Kidney epithelial cell (primary cell): ENCODE measurements at regions not wholly inside any gene's neighbourhood (a gene's known extent, or its start where the extent isn't known, plus 50 kb on each side); places are given as distances from the start of the nearest gene placed in this dataset.

Experiments
- DNase-seq: peaks from one replicate; pipeline ENCODE4 v3.0.0-alpha.2; 2010; ENCODE audit warnings: low read depth
- H3K27me3 ChIP-seq: 2 replicates; pipeline ENCODE4 v1.6.0; 2011; ENCODE audit warnings: low read length; ENCODE audit not compliant: control insufficient read depth, insufficient read depth
- H3K36me3 ChIP-seq: 2 replicates; pipeline ENCODE4 v1.5.1; 2011; ENCODE audit warnings: low read length; ENCODE audit not compliant: control insufficient read depth, insufficient read depth
- H3K4me3 ChIP-seq: 2 replicates; pipeline ENCODE4 v1.5.1; 2011; ENCODE audit warnings: low read depth, mild to moderate bottlenecking, control low read depth, low read length
- CTCF ChIP-seq: IDR thresholded peaks from 2 replicates; pipeline ENCODE4 v1.5.1; 2011; ENCODE audit warnings: mild to moderate bottlenecking, moderate library complexity, low read length, control low read depth, inconsistent platforms; ENCODE audit not compliant: insufficient read depth, poor library complexity, severe bottlenecking

- TF ChIP-seq CTCF = no peak
- Histone ChIP-seq H3K4me3 (no peak overlapping the region), H3K36me3 (no peaks in the 10 kb centered on the region), H3K27me3 (no peaks in the 10 kb centered on the region)
- no peak for DNase-seq
Observed at GRCh38 chr5:68964679-68965078, 129.1 kb upstream of the SLC30A5 start.

GRCh38 chr5:68965926-68966325 is 127.9 kb upstream of the SLC30A5 start:
- Histone ChIP-seq H3K36me3 (no peaks in the 10 kb centered on the region), H3K4me3 (no peak overlapping the region), H3K27me3 (no peaks in the 10 kb centered on the region)
- DNase-seq = no peak
- no peak for TF ChIP-seq CTCF

GRCh38 chr5:68966596-68966995 is 127.2 kb upstream of the SLC30A5 start:
- Histone ChIP-seq H3K4me3 (no peak overlapping the region), H3K36me3 (no peaks in the 10 kb centered on the region), H3K27me3 (no peaks in the 10 kb centered on the region)
- no peak for TF ChIP-seq CTCF
- no peak for DNase-seq

- no peaks in the 10 kb centered on the region for H3K27me3 ChIP-seq
- no peak overlapping the region for H3K4me3 ChIP-seq
- DNase-seq = no peak
- TF ChIP-seq CTCF = no peak
- no peaks in the 10 kb centered on the region for H3K36me3 ChIP-seq
Observed at GRCh38 chr5:68968429-68968828, 125.4 kb upstream of the SLC30A5 start.

GRCh38 chr5:68970617-68971016 is 123.2 kb upstream of the SLC30A5 start:
- no peaks in the 10 kb centered on the region for H3K27me3 ChIP-seq
- H3K36me3 ChIP-seq = no peaks in the 10 kb centered on the region
- DNase-seq = no peak
- TF ChIP-seq CTCF = no peak
- no peak overlapping the region for H3K4me3 ChIP-seq

GRCh38 chr5:68973696-68974095 is 120.1 kb upstream of the SLC30A5 start:
- Histone ChIP-seq H3K4me3 (no peak overlapping the region), H3K27me3 (no peaks in the 10 kb centered on the region), H3K36me3 (no peaks in the 10 kb centered on the region)
- DNase-seq = no peak
- TF ChIP-seq CTCF = no peak
